GM12865 (cell line): ENCODE measurements at regions not wholly inside any gene's neighbourhood (a gene's known extent, or its start where the extent isn't known, plus 50 kb on each side); places are given as distances from the start of the nearest gene placed in this dataset.

Experiments
- DNase-seq: peaks from one replicate; pipeline ENCODE4 v3.0.0; 2010; ENCODE audit warnings: low read depth
- H3K4me3 ChIP-seq: 2 replicates; pipeline ENCODE4 v1.5.1; 2011; ENCODE audit warnings: mild to moderate bottlenecking, low read depth, low read length, control low read depth
- TF ChIP-seq, protein P1 (sequence below): IDR thresholded peaks from 2 replicates; pipeline ENCODE4 v1.5.1; 2011; ENCODE audit warnings: low read length, control low read depth, low read depth, inconsistent platforms; ENCODE audit not compliant: insufficient read depth; ENCODE audit errors: missing control alignments

GRCh38 chrX:20829665-20830491 lies 544.3 kb upstream of the CNKSR2 start:
- no peak overlapping the region for H3K4me3 ChIP-seq
- no peak for DNase-seq
- TF ChIP-seq, protein P1, sequence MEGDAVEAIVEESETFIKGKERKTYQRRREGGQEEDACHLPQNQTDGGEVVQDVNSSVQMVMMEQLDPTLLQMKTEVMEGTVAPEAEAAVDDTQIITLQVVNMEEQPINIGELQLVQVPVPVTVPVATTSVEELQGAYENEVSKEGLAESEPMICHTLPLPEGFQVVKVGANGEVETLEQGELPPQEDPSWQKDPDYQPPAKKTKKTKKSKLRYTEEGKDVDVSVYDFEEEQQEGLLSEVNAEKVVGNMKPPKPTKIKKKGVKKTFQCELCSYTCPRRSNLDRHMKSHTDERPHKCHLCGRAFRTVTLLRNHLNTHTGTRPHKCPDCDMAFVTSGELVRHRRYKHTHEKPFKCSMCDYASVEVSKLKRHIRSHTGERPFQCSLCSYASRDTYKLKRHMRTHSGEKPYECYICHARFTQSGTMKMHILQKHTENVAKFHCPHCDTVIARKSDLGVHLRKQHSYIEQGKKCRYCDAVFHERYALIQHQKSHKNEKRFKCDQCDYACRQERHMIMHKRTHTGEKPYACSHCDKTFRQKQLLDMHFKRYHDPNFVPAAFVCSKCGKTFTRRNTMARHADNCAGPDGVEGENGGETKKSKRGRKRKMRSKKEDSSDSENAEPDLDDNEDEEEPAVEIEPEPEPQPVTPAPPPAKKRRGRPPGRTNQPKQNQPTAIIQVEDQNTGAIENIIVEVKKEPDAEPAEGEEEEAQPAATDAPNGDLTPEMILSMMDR, result no peak

DNA sequence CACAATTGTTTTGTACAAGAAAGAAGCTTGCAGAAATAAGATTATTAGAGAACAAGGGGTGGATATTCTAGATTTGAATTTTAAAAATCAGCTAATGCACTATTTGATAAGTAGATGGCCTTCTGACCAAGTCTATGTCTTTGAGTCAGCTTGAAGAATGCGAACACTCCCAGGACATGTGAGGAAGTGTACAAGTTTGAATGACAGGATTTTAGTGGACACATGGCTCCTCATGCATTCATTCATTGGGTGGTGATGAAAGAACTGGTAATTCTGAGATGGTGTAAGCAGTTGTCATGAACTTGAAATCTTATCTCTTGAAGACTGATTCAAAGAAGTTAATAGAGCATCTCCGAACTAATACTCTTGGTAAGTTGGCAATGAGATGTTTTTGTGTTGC lies 548.2 kb upstream of the CNKSR2 start:
- H3K4me3 ChIP-seq, result no peak overlapping the region
- DNase-seq, result no peak
- TF ChIP-seq, protein P1, result no peak

DNA sequence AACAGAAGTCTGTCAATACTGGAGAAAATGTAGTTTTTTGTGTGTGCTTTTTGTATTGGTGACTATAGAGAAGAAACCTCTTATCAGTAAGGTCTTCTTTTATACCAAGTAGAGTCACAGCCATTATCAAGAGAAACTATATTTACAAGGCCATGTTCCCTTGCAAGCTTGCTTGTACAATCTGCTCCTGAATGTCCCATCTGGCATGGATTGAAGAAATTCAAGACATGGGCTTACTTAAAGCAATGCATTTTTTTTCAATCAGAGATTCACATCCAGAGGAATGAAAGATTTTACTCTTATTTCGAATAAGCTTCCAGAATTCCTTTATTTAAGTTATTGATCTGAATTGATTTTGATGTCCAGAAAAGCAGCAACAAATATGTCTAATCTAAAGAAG lies 537.3 kb upstream of the RPS6KA3 start:
- no peak for DNase-seq
- TF ChIP-seq, protein P1, result no peak
- H3K4me3 ChIP-seq, result no peak overlapping the region

DNA sequence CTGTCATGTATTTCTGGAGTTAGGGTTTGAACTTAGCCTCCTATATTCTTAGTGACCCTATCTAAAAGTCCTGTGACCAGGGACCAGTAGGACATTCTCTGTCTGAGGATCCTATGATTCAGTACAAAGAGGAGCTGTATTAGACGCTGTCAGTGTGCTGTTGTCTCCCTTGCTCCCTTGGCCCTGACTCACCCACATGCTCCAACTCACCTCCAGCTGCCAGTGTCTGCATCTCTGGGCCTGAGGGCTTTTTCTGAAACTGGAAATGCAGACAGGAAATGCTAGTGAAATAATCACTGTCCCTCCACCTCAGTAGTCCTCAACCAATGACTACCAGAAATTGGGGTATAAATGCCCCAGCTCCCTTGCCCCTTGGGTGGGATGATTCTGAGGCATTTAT lies 535.3 kb upstream of the RPS6KA3 start:
- TF ChIP-seq, protein P1, result no peak
- H3K4me3 ChIP-seq, result no peak overlapping the region
- DNase-seq, result no peak

DNA sequence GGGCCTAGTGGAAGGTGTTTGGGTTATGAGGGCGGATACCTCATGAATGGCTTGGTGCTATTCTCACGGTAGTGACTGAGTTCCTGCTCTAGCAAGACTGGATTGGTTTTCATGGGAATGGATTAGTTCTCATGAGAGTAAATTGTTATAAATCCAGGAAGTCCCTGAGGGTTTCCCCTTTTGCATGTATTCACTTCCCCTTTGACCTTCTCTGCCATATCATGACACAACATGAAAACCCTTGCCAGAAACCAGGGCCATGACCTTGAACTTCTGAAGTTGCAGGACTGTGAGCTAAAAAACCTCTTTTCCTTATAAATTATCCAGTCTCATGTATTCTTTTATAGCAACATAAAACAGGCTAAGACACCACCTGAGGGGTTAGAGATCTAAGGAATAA lies 529.7 kb upstream of the RPS6KA3 start:
- peak; percentile 0 for DNase-seq
- H3K4me3 ChIP-seq, result no peak overlapping the region
- TF ChIP-seq, protein P1, result no peak

- DNase-seq, result no peak
- TF ChIP-seq, protein P1, result no peak
- no peak overlapping the region for H3K4me3 ChIP-seq
These were observed 522.4 kb upstream of the RPS6KA3 start for GRCh38 chrX:20789103-20789502.

DNA sequence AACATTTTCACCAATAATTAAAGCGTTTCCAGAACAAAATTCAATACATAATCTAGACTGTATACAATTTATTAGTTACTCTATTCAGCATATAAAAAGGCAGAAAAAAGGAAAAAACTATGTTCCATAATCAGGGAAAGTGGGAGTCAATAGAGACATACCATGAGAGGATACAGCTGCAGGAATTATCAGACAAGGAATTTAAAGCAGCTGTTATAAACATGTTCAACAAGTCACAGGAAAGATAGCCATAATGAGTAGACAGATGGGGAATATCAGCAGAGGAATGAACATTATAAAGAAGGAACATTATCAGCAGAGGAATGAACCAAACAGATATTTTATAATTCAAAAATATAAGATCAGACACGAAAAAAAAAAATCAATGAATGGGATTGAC lies 500.6 kb upstream of the RPS6KA3 start:
- H3K4me3 ChIP-seq, result no peak overlapping the region
- no peak for DNase-seq
- TF ChIP-seq, protein P1, result no peak
